ENCODE measurements at regions not wholly inside any gene's neighbourhood (a gene's known extent, or its start where the extent isn't known, plus 50 kb on each side); places are given as distances from the start of the nearest gene placed in this dataset.

- no peak for TF ChIP-seq CTCF (CRISPR knock-in tag; IDR thresholded peaks at IDR 0.05)
- TF ChIP-seq EZH2 (conservative IDR thresholded peaks at IDR 0.05; ENCODE audit: low read depth, low read length): no peak
- TF ChIP-seq FOXK2 (IDR thresholded peaks at IDR 0.05): no peak
- TF ChIP-seq ATM (IDR thresholded peaks at IDR 0.05; ENCODE audit: borderline replicate concordance): no peak
- TF ChIP-seq FOXP4 (CRISPR knock-in tag; IDR thresholded peaks at IDR 0.05): no peak
- no peak for TF ChIP-seq HIVEP1 (CRISPR knock-in tag; IDR thresholded peaks at IDR 0.05)
- no peak for TF ChIP-seq ATF5 (CRISPR knock-in tag; IDR thresholded peaks at IDR 0.05; ENCODE audit: low read depth)
- no peak for TF ChIP-seq HNRNPK (IDR thresholded peaks at IDR 0.05; ENCODE audit: low read depth, low read length, poor library complexity, severe bottlenecking)
- TF ChIP-seq MNT (IDR thresholded peaks at IDR 0.05): no peak
- no peak for TF ChIP-seq POLR2A (IDR thresholded peaks at IDR 0.05; ENCODE audit: insufficient read depth in 1 of 2, low read depth in 2 of 2, low read length in 2 of 2)
- no peak for TF ChIP-seq ZNF782 (CRISPR knock-in tag; IDR thresholded peaks at IDR 0.05; ENCODE audit: borderline replicate concordance)
- no peak for TF ChIP-seq GABPA (IDR thresholded peaks at IDR 0.05; ENCODE audit: low read depth, low read length)
- no peak for TF ChIP-seq GABPA (CRISPR knock-in tag; IDR thresholded peaks at IDR 0.05; ENCODE audit: low read depth)
- no peak for TF ChIP-seq FOXM1 (CRISPR knock-in tag; IDR thresholded peaks at IDR 0.05)
Measured at GRCh38 chr18:77517901-77518300, 268.3 kb downstream of the GALR1 start.

Data from HepG2 (cell line).